Upper lobe of left lung (tissue), 4 donors: ENCODE measurements at regions not wholly inside any gene's neighbourhood (a gene's known extent, or its start where the extent isn't known, plus 50 kb on each side); places are given as distances from the start of the nearest gene placed in this dataset.

Experiments used
- EP300 ChIP-seq, 4 donors: sonication (generic); formaldehyde crosslinking; IDR thresholded peaks; one replicate each; pipeline ENCODE4 v1.5.1; 2017; ENCODE audit warnings: antibody characterized with exemption in 4 of 4, control low read depth in 2 of 4
- POLR2A ChIP-seq, 4 donors: fragments of 450-650 bp; IDR thresholded peaks; one replicate each; pipeline ENCODE4 v1.5.1; 2016 to 2017; ENCODE audit warnings: antibody characterized with exemption in 4 of 4, mild to moderate bottlenecking in 2 of 4
- TF ChIP-seq, protein P1 (sequence below), 6 experiments: fragments of 450-650 bp in 4 of 6; fragments of 200-600 bp in 2 of 6; sonication (generic) in 2 of 6; IDR thresholded peaks; one replicate each; pipeline ENCODE4 v1.5.1; 2016 to 2019; ENCODE audit warnings: antibody characterized with exemption in 6 of 6

DNA sequence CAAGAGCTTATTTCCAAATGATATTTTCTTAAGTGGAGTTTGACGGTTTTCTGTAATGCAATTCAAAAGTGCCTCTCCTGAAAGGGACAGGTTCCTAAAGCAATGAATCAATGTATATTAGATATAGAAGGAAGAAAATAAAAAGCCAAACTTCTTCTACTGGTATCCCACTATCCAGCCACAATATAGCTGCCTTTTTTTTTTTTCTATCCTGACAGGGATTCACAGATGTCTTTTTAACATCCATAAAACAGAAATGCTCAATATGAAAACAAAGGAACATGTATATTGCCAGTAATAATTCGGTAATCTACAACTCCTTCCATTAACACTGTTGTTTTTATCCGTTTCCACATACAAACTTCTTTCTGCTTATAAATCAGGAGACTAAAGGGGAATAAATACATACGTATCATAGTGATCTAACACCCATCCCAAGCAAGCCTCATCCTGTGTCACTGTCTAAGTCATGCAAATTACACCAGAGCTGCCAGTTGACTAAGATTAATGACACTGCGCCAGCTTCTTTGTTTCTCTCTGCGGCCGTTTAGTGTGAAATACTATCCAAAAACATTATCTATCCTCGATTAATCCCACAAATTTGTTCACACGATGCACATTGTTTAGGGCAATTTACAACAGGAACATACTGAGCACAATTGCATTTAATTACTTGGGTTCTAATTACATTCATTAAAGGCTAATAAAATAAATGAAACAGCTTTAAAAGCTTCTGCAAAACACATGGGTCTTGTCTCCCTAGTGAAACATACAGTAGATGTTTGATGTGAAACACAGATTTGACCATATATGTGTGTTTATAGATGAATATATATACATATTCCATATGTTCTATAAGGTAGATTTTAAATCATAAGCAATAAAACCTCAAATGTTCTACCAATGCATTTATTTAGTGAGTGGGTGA lies 51.9 kb upstream of the CDIN1 start:
- TF ChIP-seq, protein P1, sequence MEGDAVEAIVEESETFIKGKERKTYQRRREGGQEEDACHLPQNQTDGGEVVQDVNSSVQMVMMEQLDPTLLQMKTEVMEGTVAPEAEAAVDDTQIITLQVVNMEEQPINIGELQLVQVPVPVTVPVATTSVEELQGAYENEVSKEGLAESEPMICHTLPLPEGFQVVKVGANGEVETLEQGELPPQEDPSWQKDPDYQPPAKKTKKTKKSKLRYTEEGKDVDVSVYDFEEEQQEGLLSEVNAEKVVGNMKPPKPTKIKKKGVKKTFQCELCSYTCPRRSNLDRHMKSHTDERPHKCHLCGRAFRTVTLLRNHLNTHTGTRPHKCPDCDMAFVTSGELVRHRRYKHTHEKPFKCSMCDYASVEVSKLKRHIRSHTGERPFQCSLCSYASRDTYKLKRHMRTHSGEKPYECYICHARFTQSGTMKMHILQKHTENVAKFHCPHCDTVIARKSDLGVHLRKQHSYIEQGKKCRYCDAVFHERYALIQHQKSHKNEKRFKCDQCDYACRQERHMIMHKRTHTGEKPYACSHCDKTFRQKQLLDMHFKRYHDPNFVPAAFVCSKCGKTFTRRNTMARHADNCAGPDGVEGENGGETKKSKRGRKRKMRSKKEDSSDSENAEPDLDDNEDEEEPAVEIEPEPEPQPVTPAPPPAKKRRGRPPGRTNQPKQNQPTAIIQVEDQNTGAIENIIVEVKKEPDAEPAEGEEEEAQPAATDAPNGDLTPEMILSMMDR (IDR thresholded peaks at IDR 0.05), result no peak
- TF ChIP-seq EP300 (IDR thresholded peaks at IDR 0.05) (no peak), POLR2A (IDR thresholded peaks at IDR 0.05) (no peak)
